Activated CD8-positive, alpha-beta T cell treated with anti-CD3 and anti-CD28 coated beads for 36 hours (primary cell): ENCODE measurements at regions not wholly inside any gene's neighbourhood (a gene's known extent, or its start where the extent isn't known, plus 50 kb on each side); places are given as distances from the start of the nearest gene placed in this dataset.

Source experiments
- ATAC-seq: fragments of 200-7000 bp; cut with Tn5 transposase; one replicate; pipeline ENCODE4 v1.10.0; 2021; ENCODE audit warnings: mild to moderate bottlenecking, moderate library complexity
- CTCF ChIA-PET: fragments of 350-600 bp; sonication (Branson Sonifier 250); formaldehyde crosslinking; loops from one replicate; lab custom pipeline; 2021; ENCODE audit warnings: antibody characterized with exemption; lab: Charles Lee
- POLR2A ChIA-PET: fragments of 350-600 bp; sonication (Branson Sonifier 250); formaldehyde crosslinking; loops from one replicate; lab custom pipeline; 2021; ENCODE audit warnings: antibody characterized with exemption; lab: Charles Lee
- DNase-seq: peaks from one replicate; pipeline ENCODE4 v3.0.0-alpha.2; 2020
- H3K27ac Mint-ChIP-seq: one replicate; pipeline ENCODE4 v1.8.0; 2021; ENCODE audit warnings: mild to moderate bottlenecking, mixed read lengths
- H3K27me3 Mint-ChIP-seq: one replicate; pipeline ENCODE4 v1.8.0; 2021; ENCODE audit warnings: mixed read lengths
- H3K36me3 Mint-ChIP-seq: one replicate; pipeline ENCODE4 v1.8.0; 2021; ENCODE audit warnings: low read depth, mixed read lengths
- H3K4me1 Mint-ChIP-seq: one replicate; pipeline ENCODE4 v1.8.0; 2021; ENCODE audit warnings: low read depth, mixed read lengths
- H3K4me3 Mint-ChIP-seq: one replicate; pipeline ENCODE4 v1.8.0; 2021; ENCODE audit warnings: mild to moderate bottlenecking, moderate library complexity, mixed read lengths
- H3K9me3 Mint-ChIP-seq: one replicate; pipeline ENCODE4 v1.8.0; 2021; ENCODE audit warnings: mixed read lengths
- intact Hi-C: fragments of 100-400 bp; cut with micrococcal nuclease; formaldehyde crosslinking; loops from one replicate; pipeline ENCODE4 v1.10.0; 2022
- TF ChIP-seq, protein P1 (sequence below): fragments of 200-600 bp; IDR thresholded peaks from one replicate; pipeline ENCODE4 v1.8.0; 2022; ENCODE audit warnings: antibody characterized with exemption, mild to moderate bottlenecking

DNA sequence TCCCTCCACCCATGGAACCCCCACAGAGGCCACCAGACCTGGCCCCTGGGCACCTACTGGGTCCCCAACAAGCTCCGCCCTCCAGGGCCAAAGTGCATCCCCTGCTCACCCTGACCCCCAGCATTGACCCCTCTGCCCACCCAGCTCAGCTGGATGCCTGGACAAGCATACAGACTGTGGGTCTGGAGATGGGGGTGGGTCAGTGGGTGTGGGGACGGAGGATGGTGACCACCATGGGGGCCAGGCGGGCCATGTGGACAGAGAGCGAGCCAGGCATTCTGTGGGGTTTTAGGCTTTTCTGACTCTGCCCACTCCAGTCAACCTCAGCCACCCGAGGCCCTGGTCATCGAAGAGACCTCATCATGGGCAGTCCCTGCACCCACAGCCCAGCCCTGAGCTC is 183.7 kb downstream of the BRD1 start:
- Mint-ChIP-seq H3K4me3 (no peak overlapping the region), H3K9me3 (no peaks in the 10 kb centered on the region), H3K27me3 (no peaks in the 10 kb centered on the region), H3K36me3 (peaks cover 5% of the 10 kb centered on the region), H3K4me1 (peaks cover 4% of the 10 kb centered on the region), H3K27ac (no peak overlapping the region)
- no peak for ATAC-seq
- DNase-seq = no peak
- ChIA-PET POLR2A (no interaction called here), CTCF (interaction anchor here (1.1 kb wide), 1 partner anchor 9 kb away, joined by 3 read pairs; no protein-coding TSS in a partner anchor)
- TF ChIP-seq, protein P1, sequence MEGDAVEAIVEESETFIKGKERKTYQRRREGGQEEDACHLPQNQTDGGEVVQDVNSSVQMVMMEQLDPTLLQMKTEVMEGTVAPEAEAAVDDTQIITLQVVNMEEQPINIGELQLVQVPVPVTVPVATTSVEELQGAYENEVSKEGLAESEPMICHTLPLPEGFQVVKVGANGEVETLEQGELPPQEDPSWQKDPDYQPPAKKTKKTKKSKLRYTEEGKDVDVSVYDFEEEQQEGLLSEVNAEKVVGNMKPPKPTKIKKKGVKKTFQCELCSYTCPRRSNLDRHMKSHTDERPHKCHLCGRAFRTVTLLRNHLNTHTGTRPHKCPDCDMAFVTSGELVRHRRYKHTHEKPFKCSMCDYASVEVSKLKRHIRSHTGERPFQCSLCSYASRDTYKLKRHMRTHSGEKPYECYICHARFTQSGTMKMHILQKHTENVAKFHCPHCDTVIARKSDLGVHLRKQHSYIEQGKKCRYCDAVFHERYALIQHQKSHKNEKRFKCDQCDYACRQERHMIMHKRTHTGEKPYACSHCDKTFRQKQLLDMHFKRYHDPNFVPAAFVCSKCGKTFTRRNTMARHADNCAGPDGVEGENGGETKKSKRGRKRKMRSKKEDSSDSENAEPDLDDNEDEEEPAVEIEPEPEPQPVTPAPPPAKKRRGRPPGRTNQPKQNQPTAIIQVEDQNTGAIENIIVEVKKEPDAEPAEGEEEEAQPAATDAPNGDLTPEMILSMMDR = no peak
- intact Hi-C loops = no loop called here

- CTCF ChIA-PET = interaction anchor here (0.9 to 1.1 kb wide), 2 partner anchors 10 to 93 kb away, joined by 3 read pairs; no protein-coding TSS in a partner anchor
- TF ChIP-seq, protein P1 = no peak
- Mint-ChIP-seq H3K27me3 (no peaks in the 10 kb centered on the region), H3K4me1 (peaks cover 6% of the 10 kb centered on the region), H3K36me3 (peaks cover 5% of the 10 kb centered on the region), H3K9me3 (no peaks in the 10 kb centered on the region), H3K4me3 (no peak overlapping the region), H3K27ac (no peak overlapping the region)
- intact Hi-C loops = no loop called here
- ATAC-seq (no peak), DNase-seq (no peak)
- POLR2A ChIA-PET = no interaction called here
Observed at GRCh38 chr22:49643466-49643865, 184.2 kb downstream of the BRD1 start.

DNA sequence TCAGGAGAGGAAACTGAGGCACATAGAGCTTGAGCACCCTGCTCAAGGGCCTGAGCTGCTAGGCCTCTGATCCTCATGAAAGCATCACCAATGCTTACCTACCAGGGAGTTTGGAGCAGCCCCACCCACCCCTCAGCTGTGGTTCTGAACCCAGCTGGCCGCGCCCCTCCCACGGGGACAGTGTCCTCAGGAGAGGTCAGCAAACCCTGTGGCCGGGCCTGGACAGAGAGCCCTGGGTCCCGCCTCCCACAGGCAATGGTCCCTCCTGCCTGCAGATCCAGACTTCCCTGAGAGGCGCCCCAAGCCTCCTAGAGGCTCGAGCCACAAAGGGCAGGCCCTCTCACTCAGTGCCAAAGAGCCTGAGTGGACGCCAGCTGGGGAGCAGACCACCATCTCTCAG is 184.9 kb downstream of the BRD1 start:
- CTCF ChIA-PET = interaction anchor here (0.9 kb wide), 1 partner anchor 94 kb away, joined by 3 read pairs; no protein-coding TSS in a partner anchor
- Mint-ChIP-seq H3K27ac (no peak overlapping the region), H3K27me3 (no peaks in the 10 kb centered on the region), H3K4me1 (peaks cover 6% of the 10 kb centered on the region), H3K9me3 (no peaks in the 10 kb centered on the region), H3K4me3 (no peak overlapping the region), H3K36me3 (peaks cover 5% of the 10 kb centered on the region)
- ATAC-seq = no peak
- DNase-seq = no peak
- POLR2A ChIA-PET = no interaction called here
- TF ChIP-seq, protein P1 = no peak
- intact Hi-C loops = no loop called here

GRCh38 chr22:49642331-49642730 is 185.3 kb downstream of the BRD1 start:
- CTCF ChIA-PET = interaction anchor here (0.5 kb wide), 1 partner anchor 451 kb away, joined by 3 read pairs; no protein-coding TSS in a partner anchor
- Mint-ChIP-seq H3K27ac (no peak overlapping the region), H3K9me3 (no peaks in the 10 kb centered on the region), H3K4me1 (peaks cover 6% of the 10 kb centered on the region), H3K4me3 (no peak overlapping the region), H3K36me3 (peaks cover 5% of the 10 kb centered on the region), H3K27me3 (no peaks in the 10 kb centered on the region)
- DNase-seq = no peak
- TF ChIP-seq, protein P1 = no peak
- no peak for ATAC-seq
- POLR2A ChIA-PET = no interaction called here
- intact Hi-C loops = no loop called here

DNA sequence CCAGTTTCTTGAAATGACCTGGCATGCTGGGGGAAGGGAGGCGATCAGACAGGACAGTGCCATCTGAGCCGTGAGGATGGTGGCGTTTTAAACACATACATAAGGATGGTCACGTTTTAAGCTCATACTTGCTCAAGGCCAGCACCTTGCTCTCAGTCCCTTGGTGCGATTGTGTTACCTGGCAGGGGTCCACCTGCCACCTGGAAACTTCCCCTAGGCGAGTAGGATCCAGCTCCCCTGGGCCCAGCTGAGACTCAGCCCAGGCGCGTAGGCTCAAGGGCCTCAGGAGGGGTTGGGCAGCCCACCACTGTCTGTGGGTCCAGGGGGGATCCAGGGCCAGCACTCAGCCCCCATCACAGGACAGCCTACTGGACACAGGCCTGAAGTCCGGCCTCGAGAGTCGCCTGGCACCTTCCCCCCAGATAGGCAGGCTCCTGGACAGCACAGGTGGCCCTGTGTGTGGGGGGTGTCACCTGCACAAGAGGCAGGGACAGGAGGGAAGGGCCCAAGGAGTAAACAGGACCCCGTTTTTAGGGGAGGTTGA is 185.8 kb downstream of the BRD1 start:
- TF ChIP-seq, protein P1 = no peak
- CTCF ChIA-PET = interaction anchor here (0.5 kb wide), 1 partner anchor 451 kb away, joined by 3 read pairs; no protein-coding TSS in a partner anchor
- ATAC-seq (no peak), DNase-seq (no peak)
- intact Hi-C loops = no loop called here
- Mint-ChIP-seq H3K27me3 (no peaks in the 10 kb centered on the region), H3K27ac (no peak overlapping the region), H3K4me3 (no peak overlapping the region), H3K36me3 (peaks cover 5% of the 10 kb centered on the region), H3K9me3 (no peaks in the 10 kb centered on the region), H3K4me1 (peaks cover 2% of the 10 kb centered on the region)
- POLR2A ChIA-PET = no interaction called here
